HG02588 (cell line): ENCODE measurements at regions not wholly inside any gene's neighbourhood (a gene's known extent, or its start where the extent isn't known, plus 50 kb on each side); places are given as distances from the start of the nearest gene placed in this dataset.
"Not testable (repeated sequence)": the region's sequence is repeated elsewhere in the genome, so short reads cannot be mapped to it uniquely, and the experiment has no call there.

Experiments used
- ATAC-seq: cut with Tn5 transposase; IDR thresholded peaks from one replicate; pipeline ENCODE4 v1.9.1; 2021; ENCODE audit warnings: mild to moderate bottlenecking, moderate library complexity; ENCODE audit not compliant: unreplicated experiment

- not testable (repeated sequence) for ATAC-seq
Measured at GRCh38 chr21:31417214-31417613, 73.2 kb upstream of the TIAM1 start.

- ATAC-seq = no peak
Measured at GRCh38 chr21:31416465-31416864, 72.4 kb upstream of the TIAM1 start.

- no peak for ATAC-seq
Measured at GRCh38 chr21:31414263-31415000, 70.4 kb upstream of the TIAM1 start.

- no peak for ATAC-seq
Measured at GRCh38 chr21:31413698-31414097, 69.6 kb upstream of the TIAM1 start.

GRCh38 chr21:31410499-31411131 lies 66.6 kb upstream of the TIAM1 start:
- ATAC-seq = no peak

- no peak for ATAC-seq
Measured at GRCh38 chr21:31409831-31410487, 65.9 kb upstream of the TIAM1 start.

GRCh38 chr21:31408301-31409088 lies 64.4 kb upstream of the TIAM1 start:
- no peak for ATAC-seq

- ATAC-seq = no peak
Measured at GRCh38 chr21:31406510-31406909, 62.4 kb upstream of the TIAM1 start.

- no peak for ATAC-seq
Measured at GRCh38 chr21:31405604-31406003, 61.5 kb upstream of the TIAM1 start.

- no peak for ATAC-seq
Measured at GRCh38 chr21:31403596-31404333, 59.7 kb upstream of the TIAM1 start.

GRCh38 chr21:31399591-31399990 lies 55.5 kb upstream of the TIAM1 start:
- no peak for ATAC-seq

- ATAC-seq = no peak
Measured at GRCh38 chr21:31398574-31398973, 54.5 kb upstream of the TIAM1 start.

GRCh38 chr21:31397939-31398338 lies 53.9 kb upstream of the TIAM1 start:
- ATAC-seq = no peak

GRCh38 chr21:31397515-31397926 lies 53.5 kb upstream of the TIAM1 start:
- no peak for ATAC-seq

GRCh38 chr21:31397030-31397429 lies 53.0 kb upstream of the TIAM1 start:
- no peak for ATAC-seq

- ATAC-seq = no peak
Measured at GRCh38 chr21:31396399-31396798, 52.3 kb upstream of the TIAM1 start.

- no peak for ATAC-seq
Measured at GRCh38 chr21:31395791-31396190, 51.7 kb upstream of the TIAM1 start.

GRCh38 chr21:31395268-31395667 lies 51.2 kb upstream of the TIAM1 start:
- no peak for ATAC-seq

GRCh38 chr21:31394309-31394708 lies 50.2 kb upstream of the TIAM1 start:
- ATAC-seq = no peak
